ENCODE measurements at regions not wholly inside any gene's neighbourhood (a gene's known extent, or its start where the extent isn't known, plus 50 kb on each side); places are given as distances from the start of the nearest gene placed in this dataset.
"Not testable (repeated sequence)": the region's sequence is repeated elsewhere in the genome, so short reads cannot be mapped to it uniquely, and the experiment has no call there.

DNA sequence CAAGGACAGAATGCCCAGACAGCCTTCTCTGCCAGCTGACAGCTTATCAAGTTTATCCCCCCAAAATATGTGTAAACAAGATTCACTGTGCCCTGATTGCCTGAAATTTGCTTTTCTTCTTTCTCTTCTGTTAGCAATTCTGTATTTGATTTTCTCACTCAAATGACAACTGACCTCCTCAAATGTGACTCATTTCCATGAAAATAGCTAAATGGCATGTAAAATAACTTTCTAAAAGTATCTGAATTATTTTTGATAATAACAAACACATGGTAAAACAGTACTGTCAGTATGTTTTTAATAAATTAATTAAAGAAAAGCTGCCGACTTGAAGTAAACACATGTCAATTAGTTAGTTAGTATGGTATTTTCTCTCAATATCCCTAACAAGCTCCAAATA is 202.3 kb upstream of the STAC start:
- in situ Hi-C loops (cut with HindIII; ENCODE audit: low sequenced_read_pairs), result no loop called here
- TF ChIP-seq, protein P1, sequence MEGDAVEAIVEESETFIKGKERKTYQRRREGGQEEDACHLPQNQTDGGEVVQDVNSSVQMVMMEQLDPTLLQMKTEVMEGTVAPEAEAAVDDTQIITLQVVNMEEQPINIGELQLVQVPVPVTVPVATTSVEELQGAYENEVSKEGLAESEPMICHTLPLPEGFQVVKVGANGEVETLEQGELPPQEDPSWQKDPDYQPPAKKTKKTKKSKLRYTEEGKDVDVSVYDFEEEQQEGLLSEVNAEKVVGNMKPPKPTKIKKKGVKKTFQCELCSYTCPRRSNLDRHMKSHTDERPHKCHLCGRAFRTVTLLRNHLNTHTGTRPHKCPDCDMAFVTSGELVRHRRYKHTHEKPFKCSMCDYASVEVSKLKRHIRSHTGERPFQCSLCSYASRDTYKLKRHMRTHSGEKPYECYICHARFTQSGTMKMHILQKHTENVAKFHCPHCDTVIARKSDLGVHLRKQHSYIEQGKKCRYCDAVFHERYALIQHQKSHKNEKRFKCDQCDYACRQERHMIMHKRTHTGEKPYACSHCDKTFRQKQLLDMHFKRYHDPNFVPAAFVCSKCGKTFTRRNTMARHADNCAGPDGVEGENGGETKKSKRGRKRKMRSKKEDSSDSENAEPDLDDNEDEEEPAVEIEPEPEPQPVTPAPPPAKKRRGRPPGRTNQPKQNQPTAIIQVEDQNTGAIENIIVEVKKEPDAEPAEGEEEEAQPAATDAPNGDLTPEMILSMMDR (IDR thresholded peaks at IDR 0.05; ENCODE audit: low read depth, low read length, missing control alignments), result no peak
- no peak for DNase-seq (ENCODE audit: low read depth)
- no peak overlapping the region for H3K4me3 ChIP-seq (ENCODE audit: low read depth, low read length)

DNA sequence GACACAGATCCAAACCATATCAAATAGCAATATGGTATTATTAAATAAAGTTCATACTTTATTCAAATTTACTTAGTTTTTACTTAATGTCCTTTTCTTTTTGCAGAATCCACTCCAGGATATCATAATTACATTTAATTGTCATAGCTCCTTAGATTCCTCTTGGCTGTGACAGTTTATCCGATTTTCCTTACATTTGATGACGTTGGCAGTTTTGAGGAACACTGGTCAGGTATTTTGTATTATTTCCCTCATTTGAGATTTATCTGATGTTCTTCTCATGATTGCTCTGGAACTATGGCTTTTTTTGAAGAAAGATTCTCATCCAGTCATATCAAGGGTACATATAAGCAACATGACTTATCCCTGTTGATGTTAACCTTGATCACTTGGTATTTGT is 198.3 kb upstream of the STAC start:
- in situ Hi-C loops (cut with HindIII; ENCODE audit: low sequenced_read_pairs), result no loop called here
- no peak for DNase-seq (ENCODE audit: low read depth)
- TF ChIP-seq, protein P1 (IDR thresholded peaks at IDR 0.05; ENCODE audit: low read depth, low read length, missing control alignments), result no peak
- no peak overlapping the region for H3K4me3 ChIP-seq (ENCODE audit: low read depth, low read length)

DNA sequence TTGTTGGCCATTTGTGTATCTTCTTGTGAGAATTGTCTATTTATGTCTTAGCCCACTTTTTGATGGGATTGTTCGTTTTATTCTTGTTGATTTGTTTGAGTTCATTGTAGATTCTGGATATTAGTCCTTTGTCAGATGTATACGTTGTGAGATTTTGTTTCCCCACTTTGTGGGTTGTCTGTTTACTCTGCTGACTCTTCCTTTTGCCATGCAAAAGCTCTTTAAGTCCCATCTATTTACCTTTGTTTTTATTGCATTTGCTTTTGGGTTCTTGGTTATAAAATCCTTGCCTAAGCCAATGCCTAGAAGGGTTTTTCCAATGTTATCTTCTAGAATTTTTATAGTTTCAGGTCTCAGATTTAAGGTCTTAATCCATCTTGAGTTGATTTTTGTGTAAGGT is 193.1 kb upstream of the STAC start:
- H3K4me3 ChIP-seq (ENCODE audit: low read depth, low read length); in situ Hi-C loops (cut with HindIII; ENCODE audit: low sequenced_read_pairs); DNase-seq (ENCODE audit: low read depth): not testable (repeated sequence)

DNA sequence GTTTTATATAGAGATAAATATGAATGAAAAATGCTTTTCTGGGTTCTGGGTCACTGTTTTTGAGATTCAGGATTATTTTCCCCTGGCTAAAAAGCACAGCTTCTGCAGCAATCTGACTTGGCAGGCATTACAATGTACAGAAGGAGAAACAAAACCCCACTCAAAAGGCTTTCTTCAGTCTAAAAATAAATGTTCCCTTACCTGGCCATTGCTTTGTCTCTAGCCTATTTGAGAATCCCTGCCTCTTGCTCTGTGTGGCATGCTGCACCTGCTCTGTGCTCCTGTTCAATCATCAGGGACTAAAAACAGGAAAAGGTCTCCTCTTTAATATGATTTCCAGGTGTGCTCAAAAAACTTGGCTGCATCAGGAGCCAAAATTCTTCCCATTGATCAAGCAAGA is 187.4 kb upstream of the STAC start:
- H3K4me3 ChIP-seq (ENCODE audit: low read depth, low read length), result no peak overlapping the region
- DNase-seq (ENCODE audit: low read depth), result no peak
- in situ Hi-C loops (cut with HindIII; ENCODE audit: low sequenced_read_pairs), result no loop called here
- TF ChIP-seq, protein P1 (IDR thresholded peaks at IDR 0.05; ENCODE audit: low read depth, low read length, missing control alignments), result no peak

DNA sequence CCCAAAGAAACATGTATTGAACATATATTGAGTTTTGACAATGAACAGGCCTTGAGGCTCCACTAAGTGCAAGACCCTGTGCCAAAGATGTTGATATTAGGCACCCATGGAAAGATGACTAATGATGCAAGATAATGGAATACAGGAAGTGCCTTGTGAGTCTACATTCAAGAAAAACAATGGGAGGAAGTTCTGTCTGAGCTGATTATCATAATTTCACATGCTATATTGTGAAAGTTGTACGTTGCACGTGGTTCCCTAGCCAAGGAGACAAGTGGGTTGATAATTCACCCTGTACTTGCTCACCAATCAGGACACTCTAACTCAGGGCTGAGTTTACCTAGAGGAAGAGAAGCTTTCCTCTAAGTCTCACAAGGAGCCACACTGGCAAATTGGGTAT is 186.9 kb upstream of the STAC start:
- TF ChIP-seq, protein P1 (IDR thresholded peaks at IDR 0.05; ENCODE audit: low read depth, low read length, missing control alignments), result no peak
- H3K4me3 ChIP-seq (ENCODE audit: low read depth, low read length), result no peak overlapping the region
- in situ Hi-C loops (cut with HindIII; ENCODE audit: low sequenced_read_pairs), result no loop called here
- no peak for DNase-seq (ENCODE audit: low read depth)

DNA sequence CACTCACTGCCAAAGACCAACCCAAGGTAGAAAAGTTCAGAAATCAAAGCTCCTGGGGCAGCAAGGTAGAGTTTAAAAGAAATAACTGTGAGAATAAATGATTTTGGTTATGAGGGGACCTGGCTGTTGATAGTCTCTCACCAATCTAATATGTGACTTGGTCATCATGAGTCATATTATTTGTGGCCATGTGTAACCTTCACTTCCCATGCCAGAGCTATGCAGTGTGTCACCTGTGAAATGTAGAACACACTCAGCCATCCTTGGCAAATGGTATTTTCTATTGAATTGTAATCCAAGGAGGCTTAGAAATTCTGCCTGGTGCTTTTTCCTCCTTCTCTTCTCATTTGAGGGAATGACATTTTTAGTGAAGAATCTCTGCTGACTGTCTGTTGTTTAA is 184.2 kb upstream of the STAC start:
- in situ Hi-C loops (cut with HindIII; ENCODE audit: low sequenced_read_pairs), result no loop called here
- TF ChIP-seq, protein P1 (IDR thresholded peaks at IDR 0.05; ENCODE audit: low read depth, low read length, missing control alignments), result no peak
- no peak overlapping the region for H3K4me3 ChIP-seq (ENCODE audit: low read depth, low read length)
- DNase-seq (ENCODE audit: low read depth), result no peak

DNA sequence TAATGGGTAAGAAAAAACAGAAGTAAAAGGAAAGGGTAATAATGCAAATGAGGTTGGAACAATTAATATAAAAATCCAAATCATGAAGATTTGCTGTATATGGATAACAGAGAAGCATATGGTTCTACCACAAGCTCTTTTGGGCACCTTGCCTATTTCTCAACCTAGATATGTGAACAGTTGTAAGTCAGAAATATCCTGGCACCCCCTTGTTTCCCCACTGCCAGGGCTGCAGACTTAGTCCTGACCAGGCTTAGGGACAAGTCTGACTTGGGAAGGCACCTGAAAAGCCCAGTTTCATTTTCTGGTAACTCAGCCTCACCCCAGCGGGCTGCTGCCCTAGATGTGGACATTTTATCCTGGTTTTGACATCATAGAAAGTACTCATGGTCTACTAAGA is 183.2 kb upstream of the STAC start:
- H3K4me3 ChIP-seq (ENCODE audit: low read depth, low read length), result no peak overlapping the region
- DNase-seq (ENCODE audit: low read depth), result no peak
- in situ Hi-C loops (cut with HindIII; ENCODE audit: low sequenced_read_pairs), result no loop called here
- TF ChIP-seq, protein P1 (IDR thresholded peaks at IDR 0.05; ENCODE audit: low read depth, low read length, missing control alignments), result no peak
